PFSK-1 (cell line): ENCODE measurements at regions not wholly inside any gene's neighbourhood (a gene's known extent, or its start where the extent isn't known, plus 50 kb on each side); places are given as distances from the start of the nearest gene placed in this dataset.

ENCODE experiments used
- POLR2AphosphoS5 ChIP-seq: IDR thresholded peaks from 2 replicates; pipeline ENCODE4 v1.6.1; 2012; ENCODE audit warnings: low read depth, mild to moderate bottlenecking, control low read depth, low read length, moderate library complexity
- TAF1 ChIP-seq: IDR thresholded peaks from 2 replicates; pipeline ENCODE4 v1.6.1; 2012; ENCODE audit warnings: low read length, control low read depth, borderline replicate concordance; ENCODE audit not compliant: insufficient read depth
- TF ChIP-seq, protein P1 (sequence below), 2 experiments: IDR thresholded peaks; 2 replicates each; pipeline versions ENCODE4 v1.6.1 to v1.8.0; 2011 to 2012; ENCODE audit warnings: low read depth in 2 of 2, low read length in 2 of 2, control low read depth in 1 of 2, inconsistent platforms in 1 of 2, mild to moderate bottlenecking in 1 of 2, moderate library complexity in 1 of 2; ENCODE audit not compliant: insufficient read depth in 1 of 2

DNA sequence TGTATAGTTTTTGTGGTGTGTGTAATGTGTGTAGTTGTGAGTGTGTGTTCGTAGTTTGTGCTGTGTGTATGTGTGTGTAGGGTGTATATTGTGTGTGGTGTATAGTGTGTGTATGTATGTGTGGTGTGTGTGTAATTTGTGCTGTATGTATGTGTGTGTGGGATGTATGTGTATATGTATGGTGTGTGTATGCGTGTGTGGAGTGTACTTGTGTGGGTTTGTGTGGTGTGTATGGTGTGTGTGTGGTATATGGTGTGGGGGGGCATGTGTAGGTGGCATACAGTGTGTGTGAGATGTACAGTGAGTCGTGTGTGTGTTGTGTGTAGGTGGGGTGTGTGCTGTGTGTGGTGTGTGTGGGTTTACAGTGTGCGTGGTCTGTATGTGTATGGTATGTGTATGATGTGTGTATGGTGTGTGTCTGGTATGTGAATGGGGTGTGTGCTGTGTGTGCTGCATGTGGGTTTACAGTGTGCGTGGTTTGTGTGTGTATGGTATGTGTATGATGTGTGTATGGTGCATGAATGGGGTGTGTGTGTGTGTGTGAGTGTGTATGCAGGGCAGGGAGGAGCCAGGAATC, 125.2 kb downstream of the GADD45G start:
- TF ChIP-seq, protein P1, sequence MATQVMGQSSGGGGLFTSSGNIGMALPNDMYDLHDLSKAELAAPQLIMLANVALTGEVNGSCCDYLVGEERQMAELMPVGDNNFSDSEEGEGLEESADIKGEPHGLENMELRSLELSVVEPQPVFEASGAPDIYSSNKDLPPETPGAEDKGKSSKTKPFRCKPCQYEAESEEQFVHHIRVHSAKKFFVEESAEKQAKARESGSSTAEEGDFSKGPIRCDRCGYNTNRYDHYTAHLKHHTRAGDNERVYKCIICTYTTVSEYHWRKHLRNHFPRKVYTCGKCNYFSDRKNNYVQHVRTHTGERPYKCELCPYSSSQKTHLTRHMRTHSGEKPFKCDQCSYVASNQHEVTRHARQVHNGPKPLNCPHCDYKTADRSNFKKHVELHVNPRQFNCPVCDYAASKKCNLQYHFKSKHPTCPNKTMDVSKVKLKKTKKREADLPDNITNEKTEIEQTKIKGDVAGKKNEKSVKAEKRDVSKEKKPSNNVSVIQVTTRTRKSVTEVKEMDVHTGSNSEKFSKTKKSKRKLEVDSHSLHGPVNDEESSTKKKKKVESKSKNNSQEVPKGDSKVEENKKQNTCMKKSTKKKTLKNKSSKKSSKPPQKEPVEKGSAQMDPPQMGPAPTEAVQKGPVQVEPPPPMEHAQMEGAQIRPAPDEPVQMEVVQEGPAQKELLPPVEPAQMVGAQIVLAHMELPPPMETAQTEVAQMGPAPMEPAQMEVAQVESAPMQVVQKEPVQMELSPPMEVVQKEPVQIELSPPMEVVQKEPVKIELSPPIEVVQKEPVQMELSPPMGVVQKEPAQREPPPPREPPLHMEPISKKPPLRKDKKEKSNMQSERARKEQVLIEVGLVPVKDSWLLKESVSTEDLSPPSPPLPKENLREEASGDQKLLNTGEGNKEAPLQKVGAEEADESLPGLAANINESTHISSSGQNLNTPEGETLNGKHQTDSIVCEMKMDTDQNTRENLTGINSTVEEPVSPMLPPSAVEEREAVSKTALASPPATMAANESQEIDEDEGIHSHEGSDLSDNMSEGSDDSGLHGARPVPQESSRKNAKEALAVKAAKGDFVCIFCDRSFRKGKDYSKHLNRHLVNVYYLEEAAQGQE (IDR thresholded peaks at IDR 0.05; ENCODE audit: insufficient read depth in 1 of 2, low read depth in 2 of 2, low read length in 2 of 2): no peak
- TF ChIP-seq POLR2AphosphoS5: no peak
- TF ChIP-seq TAF1: no peak
